LoVo (cell line): ENCODE measurements at regions not wholly inside any gene's neighbourhood (a gene's known extent, or its start where the extent isn't known, plus 50 kb on each side); places are given as distances from the start of the nearest gene placed in this dataset.

Experiments used
- DNase-seq: peaks from one replicate; pipeline ENCODE4 v3.0.0-alpha.2; 2016; ENCODE audit warnings: low spot score

DNA sequence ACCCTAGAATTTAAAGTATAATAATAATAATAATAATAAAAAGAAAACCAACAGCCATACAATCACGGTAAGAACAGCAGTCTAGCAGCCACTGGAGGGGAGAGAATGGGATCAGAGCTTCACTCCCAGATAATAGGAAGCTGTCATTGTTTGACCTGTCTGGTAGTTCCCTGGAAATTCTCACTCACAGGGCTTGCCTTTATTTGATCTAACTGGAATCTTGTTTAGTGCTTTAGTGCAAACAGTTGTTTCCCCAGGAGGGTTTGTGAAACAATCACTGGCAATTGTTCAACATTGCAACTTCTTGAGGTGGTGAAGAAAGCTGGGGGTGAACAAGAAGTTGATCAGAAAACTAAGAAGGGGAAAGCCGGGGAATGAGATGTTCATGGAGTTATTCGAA, 68.7 kb upstream of the PTCSC3 start:
- DNase-seq, result no peak

DNA sequence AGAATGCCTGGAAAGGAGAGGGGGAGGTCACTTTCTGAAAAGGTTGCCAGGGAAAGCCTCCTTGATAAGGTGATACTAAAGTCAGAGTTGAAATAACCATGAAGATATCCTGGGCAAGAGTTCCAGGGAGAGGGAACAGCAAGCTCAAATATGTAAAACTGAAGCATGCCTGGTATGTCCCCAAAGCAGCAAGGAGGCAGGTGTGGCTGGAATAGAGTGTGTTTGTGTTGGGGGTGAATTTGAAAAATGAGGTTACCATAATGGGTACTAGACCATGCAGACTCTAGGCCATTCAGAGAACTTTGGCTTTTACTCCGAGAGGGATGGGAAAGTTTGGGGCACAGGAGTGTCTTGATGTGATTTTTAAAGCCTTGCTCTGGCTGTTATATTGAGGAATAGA, 66.7 kb upstream of the PTCSC3 start:
- no peak for DNase-seq

DNA sequence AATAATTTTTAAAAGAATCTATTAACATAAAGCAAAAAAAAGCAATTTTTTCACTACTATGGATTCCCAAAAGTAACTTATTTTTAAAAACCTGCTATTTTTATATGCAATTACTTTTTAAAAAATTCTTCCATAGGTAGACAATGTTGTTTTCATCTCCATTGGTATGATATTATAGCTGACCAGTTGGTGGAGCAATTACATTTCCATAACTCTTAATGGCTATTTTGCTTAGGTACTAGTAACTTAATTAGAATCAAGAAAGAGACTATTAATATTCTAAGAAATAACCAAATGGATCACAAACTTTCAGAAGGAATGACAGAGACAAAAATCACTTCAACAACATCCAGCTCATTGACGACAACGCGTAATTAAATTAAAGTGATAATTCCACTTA, 64.7 kb upstream of the PTCSC3 start:
- DNase-seq, result no peak

DNA sequence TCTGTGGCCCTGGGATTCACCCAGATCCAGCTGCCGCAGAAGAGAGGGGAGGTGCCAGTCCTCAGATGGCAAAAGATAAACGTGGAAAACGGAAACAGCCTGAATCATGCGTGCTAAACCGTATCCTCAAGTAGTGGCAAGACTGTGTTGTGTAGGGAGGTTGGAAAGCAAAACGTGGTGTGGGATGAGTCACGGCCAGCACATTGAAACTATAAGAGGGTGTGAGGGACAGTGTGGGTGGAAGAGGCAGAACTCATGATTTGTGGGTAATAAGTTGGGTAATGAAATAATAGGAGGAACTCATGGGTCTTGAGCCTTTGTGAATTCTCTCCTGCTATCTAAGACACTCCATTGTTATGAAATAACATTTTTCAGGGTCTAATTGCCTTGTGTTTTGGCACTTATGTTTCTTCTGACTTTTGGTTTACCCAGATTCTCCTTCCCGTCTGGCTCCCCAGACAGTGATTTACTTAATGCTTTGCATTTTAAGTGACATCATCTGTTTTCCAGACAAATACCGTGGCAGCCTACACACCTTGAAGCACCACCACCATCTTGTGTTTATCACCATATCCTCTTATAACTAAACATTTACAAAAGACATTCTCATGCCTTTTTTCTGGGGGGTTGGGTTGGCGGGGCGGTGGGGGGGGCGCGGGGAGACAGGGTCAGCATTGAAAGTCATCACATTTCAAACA, 62.3 kb upstream of the PTCSC3 start:
- DNase-seq, result no peak

DNA sequence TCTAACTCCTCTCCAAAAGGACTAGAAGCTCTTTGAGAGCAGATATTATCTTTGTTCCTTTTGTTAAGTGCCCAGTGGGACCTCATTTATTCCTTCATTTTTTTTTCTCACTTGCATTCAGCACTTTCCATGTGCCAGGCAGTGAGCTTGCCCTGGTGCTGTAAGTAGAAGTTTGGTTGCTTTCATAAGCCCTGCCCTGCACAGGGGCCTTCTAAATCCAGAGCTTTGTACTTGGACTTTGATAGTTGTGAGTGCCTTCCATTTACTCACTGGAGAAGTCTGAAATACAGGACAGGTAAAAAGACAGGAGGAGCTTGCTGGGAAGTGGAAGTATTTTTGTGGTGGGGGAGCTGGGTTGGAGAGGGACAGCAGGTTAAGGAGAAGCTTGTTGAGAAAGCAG, 56.7 kb upstream of the PTCSC3 start:
- DNase-seq, result no peak

DNA sequence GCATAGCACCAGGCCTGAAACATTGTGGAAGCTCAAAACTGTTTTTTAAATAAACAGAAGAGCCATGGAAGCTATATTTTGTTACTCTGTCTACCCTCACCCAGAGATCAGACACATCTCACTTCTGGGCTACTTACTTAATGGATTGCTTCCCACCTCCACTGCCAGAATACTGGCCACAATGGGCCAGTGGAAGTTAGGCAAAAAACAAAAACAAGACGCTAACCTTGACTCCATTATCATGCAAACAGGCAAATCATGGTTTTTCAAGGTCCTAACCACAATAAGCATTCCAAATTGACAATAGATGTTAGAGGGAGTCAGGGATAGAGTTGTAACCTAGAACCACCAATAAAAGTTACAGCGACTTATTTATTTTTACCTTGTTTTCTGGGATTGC, 52.7 kb upstream of the PTCSC3 start:
- no peak for DNase-seq

DNA sequence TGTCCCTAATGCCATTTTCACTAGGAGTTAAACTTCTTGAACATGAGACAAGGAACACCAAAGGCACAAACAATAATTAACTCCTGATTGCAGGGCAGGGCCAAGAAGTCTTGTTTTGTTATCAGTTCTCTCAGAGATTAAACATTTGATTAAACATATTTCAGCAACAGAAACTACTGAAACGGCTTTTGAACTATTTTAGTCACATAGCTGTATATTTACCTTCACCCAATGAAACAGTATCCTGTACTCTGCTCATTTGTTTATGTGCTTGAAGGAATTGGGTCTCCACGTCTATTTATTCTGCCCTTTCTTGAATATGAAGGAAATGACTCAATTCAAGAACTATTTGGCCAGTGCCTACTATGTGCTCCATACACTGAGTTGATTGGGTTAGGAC, 51.3 kb upstream of the PTCSC3 start:
- peak; percentile 67 for DNase-seq

DNA sequence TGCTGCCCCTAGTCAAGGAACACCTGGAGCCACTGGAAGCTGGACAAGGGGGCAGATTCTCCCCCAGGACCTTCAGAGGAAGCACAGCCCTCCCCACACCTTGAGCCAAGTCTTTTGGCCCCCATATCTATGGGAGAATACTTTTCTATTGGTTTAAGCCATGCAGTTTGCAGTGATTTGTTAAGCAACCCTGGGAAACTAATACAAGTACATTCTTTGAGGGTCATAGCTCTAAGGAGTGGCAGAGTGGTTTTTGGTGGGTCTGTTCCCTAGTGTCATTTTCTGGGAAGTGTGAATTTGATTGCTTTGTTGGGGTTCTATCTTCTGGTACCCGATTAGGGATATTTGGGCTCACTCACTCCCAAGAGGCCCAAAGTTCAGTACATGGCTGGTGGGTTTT, 50.8 kb upstream of the PTCSC3 start:
- DNase-seq, result peak; percentile 15
